ENCODE measurements at regions not wholly inside any gene's neighbourhood (a gene's known extent, or its start where the extent isn't known, plus 50 kb on each side); places are given as distances from the start of the nearest gene placed in this dataset.

DNA sequence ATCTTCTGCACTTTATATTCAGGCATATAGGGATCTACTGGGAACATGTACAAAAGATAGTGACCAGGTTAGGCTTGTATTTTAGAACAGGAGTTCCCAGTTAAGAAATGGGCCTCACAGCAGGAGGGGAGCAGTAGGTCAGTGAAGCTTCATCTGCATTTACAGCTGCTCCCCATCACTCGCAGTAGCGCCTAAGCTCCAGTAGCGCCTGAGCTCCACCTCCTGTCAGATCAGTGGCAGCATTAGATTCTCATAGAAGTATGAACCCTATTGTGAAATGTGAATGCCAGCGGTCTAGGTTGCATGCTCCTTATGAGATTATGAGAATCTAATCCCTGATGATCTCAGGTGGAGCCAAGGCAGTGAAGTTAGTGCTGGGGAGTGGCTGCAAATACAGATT lies 224.4 kb upstream of the CYRIA start:
- DNase-seq (ENCODE audit: low spot score) = no peak

DNA sequence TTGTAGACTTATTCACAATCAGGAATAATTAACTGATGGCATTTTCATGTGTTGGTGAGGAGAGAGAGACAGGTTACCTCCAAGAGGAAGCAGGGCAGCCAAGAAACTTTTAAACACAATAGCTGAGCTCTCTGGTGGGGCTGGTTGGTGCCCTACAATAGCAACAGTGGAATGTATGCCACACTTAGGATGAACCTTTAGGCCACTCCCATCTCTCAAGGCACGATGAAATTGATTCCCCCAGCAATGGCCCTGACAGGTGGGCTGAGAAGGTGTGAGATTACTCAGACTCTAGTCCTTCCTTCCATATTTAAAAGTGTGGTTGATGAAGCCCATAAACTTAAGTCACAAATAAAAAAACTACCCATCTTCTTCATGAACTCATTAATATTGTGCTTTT lies 219.4 kb upstream of the CYRIA start:
- DNase-seq (ENCODE audit: low spot score) = no peak

DNA sequence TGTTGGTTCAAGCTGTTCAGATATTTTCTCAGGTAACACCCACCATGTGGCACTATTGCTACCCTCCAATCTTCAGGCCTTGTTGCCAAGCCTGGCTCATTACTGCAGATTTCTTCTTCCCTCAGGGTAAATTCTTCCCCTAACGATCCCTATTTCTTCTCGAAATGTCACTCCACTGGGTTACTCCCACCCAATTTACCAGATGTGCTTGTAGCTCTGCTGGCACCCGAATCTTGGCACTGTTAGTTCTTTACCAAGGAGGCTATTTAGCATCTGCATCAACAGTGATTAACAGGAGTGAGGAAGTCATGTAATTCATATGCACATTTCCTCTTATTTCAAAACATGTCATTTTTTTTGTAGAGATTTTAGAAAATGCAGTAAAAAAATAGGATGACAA lies 217.1 kb upstream of the CYRIA start:
- no peak for DNase-seq (ENCODE audit: low spot score)

DNA sequence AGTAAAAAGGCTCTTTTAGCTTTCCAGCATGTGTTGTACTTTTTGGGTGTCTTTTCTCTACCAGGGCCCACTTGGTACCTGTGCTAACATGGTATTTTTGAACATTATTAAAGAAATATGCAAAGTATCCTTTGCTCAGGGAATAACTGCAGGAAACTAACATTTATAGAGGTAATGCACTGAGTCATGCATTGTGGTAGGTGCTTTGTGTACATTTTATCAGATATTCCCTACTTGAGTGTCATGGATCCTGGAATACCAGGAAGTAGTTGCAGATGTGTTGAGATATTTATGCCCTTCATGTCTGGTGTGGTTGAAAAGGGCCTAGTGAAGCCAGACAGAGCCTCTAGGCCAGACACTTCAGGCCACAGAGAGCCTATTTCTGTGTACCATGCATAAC lies 215.5 kb upstream of the CYRIA start:
- no peak for DNase-seq (ENCODE audit: low spot score)

DNA sequence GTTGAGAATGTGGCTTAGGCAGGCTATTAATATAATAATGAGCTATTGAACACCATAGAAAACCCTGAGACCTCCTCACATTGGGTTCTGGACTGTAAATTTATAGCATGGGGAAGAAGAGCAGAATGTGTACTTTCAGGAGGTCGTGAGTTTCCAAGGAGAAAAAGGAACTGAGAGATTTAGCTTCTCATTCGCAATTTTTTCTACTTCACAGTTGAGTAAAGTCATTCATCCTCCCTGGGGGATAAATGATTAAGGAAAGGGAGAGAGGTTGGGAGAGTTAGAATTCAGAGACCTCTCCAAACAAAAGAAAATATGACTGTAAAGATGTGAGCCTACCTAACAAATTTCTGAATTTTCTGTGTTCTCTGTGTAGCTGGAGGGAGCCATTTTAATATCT lies 205.8 kb upstream of the CYRIA start:
- no peak for DNase-seq (ENCODE audit: low spot score)

DNA sequence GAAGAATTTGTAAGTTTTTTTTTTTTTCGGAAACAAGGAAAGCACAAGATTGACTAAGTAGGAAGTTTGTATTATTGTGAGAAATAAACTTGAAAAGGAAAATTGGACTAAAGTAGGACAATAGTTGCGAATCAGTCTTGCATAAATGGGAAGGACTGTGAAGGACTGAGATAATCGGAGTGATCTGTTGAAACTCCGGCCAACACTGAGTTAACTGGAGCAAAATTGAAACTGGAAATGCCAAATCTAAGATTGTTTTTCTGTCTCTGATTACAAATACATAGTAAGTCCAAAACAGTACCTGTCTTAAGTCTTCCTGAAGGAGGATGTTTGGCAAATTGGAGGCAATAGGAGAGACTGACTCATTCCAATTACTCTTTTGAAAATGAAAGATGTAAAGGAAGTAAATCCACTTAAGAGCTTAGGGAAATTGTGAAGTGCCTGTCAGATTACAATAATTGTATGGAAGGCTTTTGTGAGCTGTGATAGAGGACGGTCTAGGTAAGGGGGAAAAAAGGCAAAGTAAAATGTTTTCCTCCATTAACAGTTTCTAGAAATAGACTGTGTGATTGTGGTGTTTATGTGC lies 204.9 kb upstream of the CYRIA start:
- DNase-seq (ENCODE audit: low spot score) = no peak

DNA sequence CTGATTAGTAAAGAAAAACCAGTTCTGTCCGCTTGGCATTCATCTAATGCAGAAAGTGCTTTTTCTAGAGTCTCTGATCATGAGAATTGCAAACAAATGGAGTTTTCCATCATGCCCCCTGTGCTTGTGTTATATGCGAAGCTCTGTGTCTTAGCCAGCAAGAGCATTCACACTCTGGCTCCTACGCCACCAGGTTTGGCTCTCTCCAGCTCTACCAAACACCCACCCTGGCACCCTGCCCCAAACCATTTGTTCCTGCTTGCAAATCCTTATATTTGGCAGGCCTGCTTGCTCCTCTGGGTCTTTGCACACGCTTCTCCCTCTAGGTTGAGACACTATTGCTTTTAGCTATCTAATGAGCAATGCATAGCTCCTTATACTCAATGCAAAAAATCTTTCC lies 204.1 kb upstream of the CYRIA start:
- no peak for DNase-seq (ENCODE audit: low spot score)

DNA sequence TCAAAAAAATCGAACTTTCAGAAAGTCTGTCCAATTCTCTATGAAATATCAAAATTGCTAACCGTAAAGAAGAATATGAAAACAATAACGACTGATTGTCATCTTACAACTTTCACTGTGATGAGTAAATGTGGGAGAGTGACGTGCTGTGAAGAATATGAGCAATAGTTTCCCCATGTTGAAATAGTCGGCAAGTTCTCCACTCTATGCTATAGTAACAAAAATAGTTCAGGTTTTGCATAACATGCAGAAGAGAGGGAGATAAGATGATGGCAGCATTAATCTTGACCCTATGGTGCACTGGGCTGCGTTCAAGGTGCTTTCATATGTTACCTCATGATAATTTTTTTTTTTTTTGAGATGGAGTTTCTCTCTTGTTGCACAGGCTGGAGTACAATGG lies 196.8 kb upstream of the CYRIA start:
- no peak for DNase-seq (ENCODE audit: low spot score)

DNA sequence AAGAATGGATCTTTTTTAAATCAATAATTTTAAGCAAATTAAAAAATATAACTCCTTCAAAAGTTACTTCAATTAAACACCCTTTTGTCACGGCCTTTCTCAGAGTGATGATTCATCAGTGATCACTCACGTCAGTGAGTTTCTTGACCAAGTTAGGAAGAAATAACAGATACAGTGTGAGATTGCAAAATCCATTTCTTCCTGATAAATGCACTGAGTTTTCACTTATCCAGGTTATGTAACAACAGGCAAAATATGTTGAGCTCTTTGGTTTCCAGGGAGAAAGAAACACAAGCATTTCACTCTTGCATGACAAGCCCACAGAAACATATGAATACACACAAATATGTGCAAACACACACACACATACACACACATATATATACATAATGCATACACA lies 195.9 kb upstream of the CYRIA start:
- DNase-seq (ENCODE audit: low spot score) = no peak

DNA sequence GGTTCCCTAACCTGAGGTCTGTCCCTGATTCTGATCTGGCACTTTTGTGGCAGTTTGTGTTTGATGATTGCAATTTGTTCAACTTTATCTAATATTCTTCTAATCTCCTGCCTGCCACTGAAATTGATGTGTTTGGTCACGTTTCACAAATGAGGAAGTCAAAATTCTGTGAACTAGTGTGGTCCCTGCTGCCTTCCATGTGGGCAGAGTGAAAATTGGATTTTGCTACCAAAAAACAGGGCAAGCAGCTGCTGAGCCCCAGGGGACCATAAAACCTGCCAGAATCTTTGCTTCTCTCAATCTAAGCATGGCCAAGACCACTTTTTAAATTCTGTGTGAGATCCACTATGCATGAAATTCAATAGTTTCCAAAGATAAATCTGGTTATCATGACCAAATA lies 195.5 kb upstream of the CYRIA start:
- no peak for DNase-seq (ENCODE audit: low spot score)

DNA sequence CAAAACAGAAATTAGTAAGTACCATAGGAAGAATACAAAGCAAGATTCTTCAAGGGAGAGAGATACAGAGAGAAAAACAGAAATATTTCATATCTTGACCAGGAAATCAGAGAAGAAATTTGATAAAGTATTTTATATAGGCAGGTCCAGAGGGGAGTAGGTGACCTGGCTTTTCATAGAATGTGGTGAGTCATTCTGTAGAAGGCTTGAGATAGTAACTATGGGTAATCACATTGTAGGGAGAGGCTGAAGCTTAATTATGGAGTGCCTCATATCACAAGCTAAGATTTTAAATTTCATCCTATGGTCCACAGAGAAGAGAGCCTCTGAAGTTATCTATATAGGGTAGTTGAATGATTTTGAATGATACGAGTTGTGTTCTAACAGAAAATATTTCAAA lies 195.0 kb upstream of the CYRIA start:
- no peak for DNase-seq (ENCODE audit: low spot score)

DNA sequence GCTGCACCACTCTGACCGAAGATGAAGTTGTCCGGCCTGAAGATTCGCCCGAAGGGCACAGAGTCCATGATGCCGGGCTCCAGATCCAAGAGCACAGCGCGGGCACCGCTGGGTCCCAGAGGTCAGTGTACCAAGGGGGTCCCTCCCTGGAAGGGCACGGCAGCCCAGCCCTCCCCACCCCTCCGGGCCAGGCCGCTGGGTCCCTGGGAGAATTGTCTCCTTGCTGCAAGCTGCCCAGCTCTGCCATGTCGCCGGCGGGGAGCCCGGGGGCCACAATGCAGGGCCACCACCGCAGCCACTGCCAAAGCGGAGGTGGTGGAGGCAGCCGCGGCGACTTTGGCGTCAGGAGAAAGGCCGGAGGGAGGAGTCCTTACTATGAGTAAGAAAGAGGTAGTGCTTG lies 189.5 kb upstream of the CYRIA start:
- DNase-seq (ENCODE audit: low spot score) = no peak

DNA sequence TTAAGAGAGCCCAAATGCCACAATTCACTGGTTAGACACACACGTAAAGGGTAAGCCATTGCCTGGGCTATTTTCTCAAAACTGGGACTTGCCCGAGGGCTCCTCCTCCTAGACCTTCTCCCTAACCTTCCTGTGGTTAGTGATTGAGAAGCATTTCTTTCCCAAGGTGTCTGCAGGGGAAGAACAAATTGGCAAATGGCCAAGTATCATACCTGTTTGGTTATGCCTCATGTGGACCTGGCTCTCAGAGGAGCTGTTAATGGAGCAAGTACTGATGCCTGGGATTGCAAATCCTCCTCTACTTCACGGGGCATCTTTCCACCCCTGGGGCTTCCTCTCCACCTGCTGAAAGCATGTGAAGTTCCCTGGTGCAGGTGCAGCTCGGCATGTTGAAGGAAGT lies 187.5 kb upstream of the CYRIA start:
- no peak for DNase-seq (ENCODE audit: low spot score)

DNA sequence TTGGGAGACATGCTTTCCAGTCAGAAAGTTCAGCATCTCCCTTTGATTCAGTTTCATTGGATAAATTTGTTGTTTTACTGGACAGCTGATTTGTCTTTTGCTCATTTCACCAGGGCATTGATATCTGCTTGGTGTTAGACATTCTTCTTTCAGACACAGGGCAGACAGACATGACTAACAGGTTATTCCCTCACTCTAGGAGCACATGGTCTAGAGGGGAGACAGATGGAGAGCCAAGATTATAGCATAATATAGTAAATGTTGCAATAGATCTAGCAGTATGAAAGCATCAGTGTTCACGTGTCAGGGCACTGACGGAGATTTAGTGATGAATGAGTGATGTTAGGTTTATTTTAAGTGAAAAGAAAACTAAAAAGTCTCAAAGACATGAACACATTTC lies 187.0 kb upstream of the CYRIA start:
- no peak for DNase-seq (ENCODE audit: low spot score)

DNA sequence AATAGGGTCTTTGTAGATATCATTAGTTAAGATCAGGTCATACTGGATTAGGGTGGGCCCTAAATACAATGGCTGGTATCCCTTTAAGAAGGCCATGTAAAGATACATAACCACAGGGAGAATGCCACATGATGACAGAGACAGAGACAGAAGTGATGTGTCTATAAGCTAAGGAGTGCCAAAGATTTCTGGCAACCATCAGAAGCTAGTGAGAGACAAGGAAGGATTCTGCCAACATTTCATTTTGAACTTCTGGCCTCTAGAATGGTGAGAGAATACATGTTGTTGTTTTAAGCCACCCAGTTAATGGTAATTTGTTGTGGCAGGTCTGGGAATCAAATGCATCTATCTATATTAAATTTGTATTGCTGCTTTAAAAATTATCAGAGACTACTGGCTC lies 185.5 kb upstream of the CYRIA start:
- DNase-seq (ENCODE audit: low spot score) = no peak

DNA sequence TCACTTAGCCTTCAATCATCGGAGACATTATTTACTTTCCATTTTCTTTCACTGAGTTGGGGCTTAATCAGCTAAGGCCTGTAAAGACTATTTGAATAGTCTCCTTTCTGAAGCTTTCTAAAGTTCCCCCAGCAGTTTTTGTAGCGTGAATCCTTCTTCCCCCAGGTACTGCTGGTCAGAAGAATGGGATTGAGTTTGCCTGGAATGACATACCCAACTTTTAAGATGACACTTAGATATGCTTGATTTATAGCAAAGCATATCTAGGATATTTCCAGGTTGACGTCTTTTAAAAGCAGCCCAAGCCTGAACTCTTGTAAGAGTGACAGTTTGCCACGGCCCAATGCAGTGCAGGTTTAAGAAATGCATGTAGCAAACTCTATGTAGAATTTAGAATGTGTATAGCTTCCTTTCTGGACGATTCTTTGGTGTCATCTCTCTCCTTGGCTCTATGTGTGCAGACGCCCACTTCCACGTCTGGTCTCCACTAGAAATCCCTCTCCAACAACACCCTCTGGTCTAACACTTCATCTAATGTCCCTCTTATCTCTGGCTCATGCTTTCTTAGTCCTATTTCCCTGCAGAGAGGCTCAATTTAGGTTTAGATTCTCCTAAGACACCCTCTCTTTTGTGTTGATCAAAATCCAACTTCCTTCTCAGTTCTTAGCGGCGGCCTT lies 175.0 kb upstream of the CYRIA start:
- no peak for DNase-seq (ENCODE audit: low spot score)

DNA sequence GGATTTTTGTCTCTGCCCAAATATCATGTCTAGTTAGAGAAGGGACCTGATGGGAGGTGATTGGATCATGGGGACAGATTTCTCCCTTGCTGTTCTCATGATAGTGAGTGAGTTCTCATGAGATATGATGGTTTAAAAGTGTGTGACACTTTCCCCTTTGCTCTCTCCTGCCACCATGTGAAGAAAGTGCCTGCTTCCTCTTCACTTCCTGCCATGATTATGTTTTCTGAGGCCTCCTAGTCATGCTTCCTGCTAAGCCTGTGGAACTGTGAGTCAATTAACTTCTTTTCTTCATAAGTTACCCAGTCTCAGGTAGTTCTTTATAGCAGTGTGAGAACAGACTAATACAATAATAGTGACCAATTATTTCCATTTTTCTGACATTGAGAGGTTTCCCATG lies 167.3 kb upstream of the CYRIA start:
- no peak for DNase-seq (ENCODE audit: low spot score)

DNA sequence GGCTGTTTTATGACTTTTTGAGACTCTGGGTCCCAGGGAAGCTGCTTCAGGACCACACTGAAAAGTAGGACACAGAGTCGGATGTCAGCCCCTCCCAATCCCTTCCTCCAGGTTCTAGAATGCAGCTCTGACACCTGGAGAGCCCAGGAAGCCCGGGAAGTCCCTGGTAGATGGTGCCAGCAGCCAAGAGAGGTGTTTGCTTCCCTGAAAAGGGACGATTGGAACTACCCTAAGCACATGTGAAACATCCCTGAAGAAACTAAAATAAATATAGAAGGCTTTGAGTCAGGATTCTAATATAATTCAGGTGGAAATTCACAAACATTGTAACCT lies 163.2 kb upstream of the CYRIA start:
- DNase-seq (ENCODE audit: low spot score) = no peak

DNA sequence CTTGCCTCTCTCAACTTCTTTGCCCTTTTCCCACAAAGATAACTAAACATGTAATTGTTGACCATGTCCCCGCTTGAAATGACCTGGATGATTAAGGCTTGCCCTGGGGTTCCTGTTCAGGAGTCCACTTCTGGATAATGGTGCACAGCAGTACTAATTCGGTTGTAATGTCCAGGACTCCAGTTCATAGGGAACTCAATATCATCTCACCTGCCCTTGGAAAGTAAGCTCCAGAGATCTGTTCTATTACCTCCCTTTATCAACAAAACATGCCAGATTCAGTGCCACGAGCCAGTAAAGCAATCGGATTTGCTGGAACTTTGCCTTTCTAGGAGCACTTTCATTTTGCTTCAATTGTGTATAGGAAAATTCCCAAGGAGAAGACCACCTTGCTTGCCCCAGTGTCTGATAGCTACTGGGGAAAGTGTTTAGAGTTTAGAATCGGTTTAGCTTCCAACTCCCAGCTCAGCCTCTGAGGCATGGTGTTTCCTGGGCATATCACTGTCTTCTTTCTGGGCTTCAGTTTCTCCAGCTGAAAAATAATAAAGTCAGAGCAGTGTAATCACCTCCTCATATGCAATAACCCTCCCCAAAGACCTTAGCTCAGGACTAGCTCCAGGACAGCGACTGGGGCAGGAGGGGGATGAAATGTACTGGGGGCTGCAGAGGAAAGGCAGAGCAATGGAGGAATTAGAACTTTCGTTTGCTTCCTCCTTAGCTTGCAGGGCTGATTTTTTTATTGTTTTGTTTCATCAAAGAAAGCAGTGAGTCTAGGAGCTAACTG lies 162.6 kb upstream of the CYRIA start:
- no peak for DNase-seq (ENCODE audit: low spot score)

DNA sequence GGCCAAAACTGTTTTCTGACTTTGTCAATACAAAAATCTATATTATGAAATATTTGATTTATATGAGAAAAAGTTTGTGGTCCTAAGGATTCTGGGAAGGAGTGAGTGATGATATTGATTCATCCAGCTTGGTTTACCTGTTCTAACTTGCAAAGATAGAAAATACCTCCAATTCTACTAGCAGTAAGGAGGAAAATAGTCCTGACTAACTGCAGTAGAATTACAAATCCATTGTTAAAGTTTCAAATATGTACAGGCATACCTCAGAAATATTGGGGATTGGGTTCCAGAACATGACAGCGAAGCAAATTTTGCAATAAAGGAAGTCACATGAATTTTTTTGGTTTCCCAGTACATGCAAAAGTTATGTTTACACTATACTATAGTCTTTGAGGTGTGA lies 158.8 kb upstream of the CYRIA start:
- DNase-seq (ENCODE audit: low spot score) = no peak

DNA sequence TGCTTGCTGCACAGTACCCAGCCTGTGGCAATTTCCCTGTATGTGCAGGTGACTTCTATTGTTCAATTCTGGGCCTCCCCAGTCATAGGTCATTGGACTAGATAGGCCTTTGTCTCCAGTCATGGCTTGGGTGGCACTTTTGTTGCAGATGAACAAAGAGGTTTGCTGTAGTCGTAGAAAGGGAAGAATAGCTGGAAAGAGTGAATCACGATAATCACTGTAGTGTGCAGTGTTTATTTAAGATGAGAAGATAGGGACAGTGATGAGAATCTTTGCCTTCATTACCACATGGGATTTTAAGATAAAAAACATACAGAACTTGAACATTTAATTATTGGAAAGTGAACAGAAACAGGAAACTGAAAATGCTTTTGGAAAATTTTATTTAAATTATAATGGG lies 156.1 kb upstream of the CYRIA start:
- DNase-seq (ENCODE audit: low spot score) = no peak

DNA sequence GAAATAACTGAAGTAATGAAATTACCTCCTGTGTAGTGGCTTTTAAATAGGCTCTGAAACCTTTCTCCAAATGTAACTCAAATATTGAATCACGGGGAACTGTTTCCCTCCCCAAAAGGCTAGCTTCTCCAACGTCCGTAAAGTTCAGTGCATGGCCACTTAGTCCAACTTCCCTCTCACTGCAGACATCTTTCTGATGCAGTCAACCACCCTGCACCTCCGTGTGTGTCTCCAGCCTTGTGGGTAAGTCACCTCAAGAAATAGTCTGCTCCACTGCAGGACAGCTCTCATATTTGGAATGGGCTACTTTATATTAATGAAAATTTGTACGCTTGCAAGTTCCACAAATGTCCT lies 152.5 kb upstream of the CYRIA start:
- no peak for DNase-seq (ENCODE audit: low spot score)

DNA sequence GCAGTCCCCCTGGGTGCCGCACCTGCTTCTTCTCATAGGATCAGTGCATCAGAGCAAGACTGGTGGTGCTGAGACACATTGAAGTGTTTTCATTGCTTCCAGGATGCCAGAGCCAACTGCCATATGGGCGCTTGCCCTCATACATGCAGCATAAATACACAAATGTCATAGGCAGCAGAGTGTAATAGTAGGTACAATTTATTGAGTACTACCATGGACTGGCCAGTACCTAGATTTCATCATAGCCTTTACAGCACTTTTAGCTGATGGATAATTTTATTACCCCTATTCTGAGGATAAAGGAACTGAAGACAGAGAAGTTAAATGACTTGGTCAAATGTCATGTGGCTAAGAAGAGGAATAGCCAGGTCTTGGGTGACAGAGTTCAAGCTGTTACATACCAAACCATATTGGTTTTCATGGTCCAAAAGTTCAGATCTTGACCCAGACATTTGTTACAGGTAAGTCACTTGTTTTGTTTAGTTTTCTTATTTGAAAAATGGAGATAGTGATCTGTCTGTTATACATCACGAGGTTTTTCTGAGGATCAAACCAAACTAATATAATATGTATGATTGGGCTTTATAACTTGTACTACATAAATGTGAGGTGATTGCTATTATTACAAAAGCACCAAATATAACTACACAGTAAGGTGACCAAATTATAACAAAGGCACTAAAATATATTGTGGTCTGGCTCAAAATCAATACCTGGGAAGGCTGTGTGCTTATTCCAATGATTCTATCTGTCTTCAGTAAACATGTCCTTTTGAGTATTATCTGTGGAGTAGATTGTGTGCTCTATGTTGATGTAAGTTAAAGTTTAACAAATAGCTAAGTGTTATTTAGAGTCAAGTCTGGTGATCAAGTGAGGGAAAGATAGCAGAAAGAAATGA lies 151.9 kb upstream of the CYRIA start:
- no peak for DNase-seq (ENCODE audit: low spot score)

All from LoVo (cell line).